Stimulated activated CD8-positive, alpha-beta memory T cell treated with anti-CD3 and anti-CD28 coated beads, Interleukin-4, amount 100 ng/mL, for 48 hours (primary cell): ENCODE measurements at regions not wholly inside any gene's neighbourhood (a gene's known extent, or its start where the extent isn't known, plus 50 kb on each side); places are given as distances from the start of the nearest gene placed in this dataset.
"Not testable (repeated sequence)": the region's sequence is repeated elsewhere in the genome, so short reads cannot be mapped to it uniquely, and the experiment has no call there.

ENCODE experiments used
- DNase-seq: peaks from one replicate; pipeline ENCODE4 v3.0.0-alpha.2; 2020

GRCh38 chr7:156590212-156590611 is 50.4 kb upstream of the RNF32 start:
- DNase-seq = no peak

GRCh38 chr7:156589808-156590207 is 50.8 kb upstream of the RNF32 start:
- DNase-seq = no peak

GRCh38 chr7:156585926-156586325 is 54.6 kb upstream of the RNF32 start:
- DNase-seq = no peak

GRCh38 chr7:156585025-156585648 is 55.4 kb upstream of the RNF32 start:
- DNase-seq = no peak

- DNase-seq = no peak
Measured at GRCh38 chr7:156582591-156583123, 57.9 kb upstream of the RNF32 start.

- no peak for DNase-seq
Measured at GRCh38 chr7:156580036-156580435, 60.5 kb upstream of the RNF32 start.

GRCh38 chr7:156579566-156579965 is 61.0 kb upstream of the RNF32 start:
- DNase-seq = no peak

- no peak for DNase-seq
Measured at GRCh38 chr7:156578978-156579430, 61.6 kb upstream of the RNF32 start.

GRCh38 chr7:156578578-156578940 is 62.0 kb upstream of the RNF32 start:
- DNase-seq = no peak

GRCh38 chr7:156577645-156578577 is 62.7 kb upstream of the RNF32 start:
- DNase-seq = no peak

- DNase-seq = no peak
Measured at GRCh38 chr7:156576216-156577058, 64.1 kb upstream of the RNF32 start.

GRCh38 chr7:156568258-156568657 is 72.3 kb upstream of the RNF32 start:
- no peak for DNase-seq

- no peak for DNase-seq
Measured at GRCh38 chr7:156566812-156567549, 73.6 kb upstream of the RNF32 start.

- DNase-seq = not testable (repeated sequence)
Measured at GRCh38 chr7:156565002-156565401, 75.6 kb upstream of the RNF32 start.

GRCh38 chr7:156560696-156561095 is 79.9 kb upstream of the RNF32 start:
- no peak for DNase-seq

GRCh38 chr7:156560075-156560474 is 80.5 kb upstream of the RNF32 start:
- no peak for DNase-seq

GRCh38 chr7:156559001-156559400 is 81.6 kb upstream of the RNF32 start:
- no peak for DNase-seq

GRCh38 chr7:156558198-156558597 is 82.4 kb upstream of the RNF32 start:
- no peak for DNase-seq

GRCh38 chr7:156556083-156556482 is 84.5 kb upstream of the RNF32 start:
- no peak for DNase-seq

- no peak for DNase-seq
Measured at GRCh38 chr7:156554488-156554887, 86.1 kb upstream of the RNF32 start.

GRCh38 chr7:156549636-156550035 is 90.9 kb upstream of the RNF32 start:
- no peak for DNase-seq

- DNase-seq = no peak
Measured at GRCh38 chr7:156547884-156548561, 92.6 kb upstream of the RNF32 start.
